Lower leg skin (tissue), 3 donors: ENCODE measurements at regions not wholly inside any gene's neighbourhood (a gene's known extent, or its start where the extent isn't known, plus 50 kb on each side); places are given as distances from the start of the nearest gene placed in this dataset.

Experiments
- POLR2A ChIP-seq, 2 donors: fragments of 450-650 bp; IDR thresholded peaks; one replicate each; pipeline ENCODE4 v1.6.1; 2016 to 2017; ENCODE audit warnings: antibody characterized with exemption in 2 of 2, mild to moderate bottlenecking in 1 of 2, moderate library complexity in 1 of 2
- TF ChIP-seq, protein P1 (sequence below), 3 donors: fragments of 450-650 bp; IDR thresholded peaks; one replicate each; pipeline ENCODE4 v1.5.1; 2016; ENCODE audit warnings: antibody characterized with exemption in 3 of 3, mild to moderate bottlenecking in 3 of 3, moderate library complexity in 2 of 3

DNA sequence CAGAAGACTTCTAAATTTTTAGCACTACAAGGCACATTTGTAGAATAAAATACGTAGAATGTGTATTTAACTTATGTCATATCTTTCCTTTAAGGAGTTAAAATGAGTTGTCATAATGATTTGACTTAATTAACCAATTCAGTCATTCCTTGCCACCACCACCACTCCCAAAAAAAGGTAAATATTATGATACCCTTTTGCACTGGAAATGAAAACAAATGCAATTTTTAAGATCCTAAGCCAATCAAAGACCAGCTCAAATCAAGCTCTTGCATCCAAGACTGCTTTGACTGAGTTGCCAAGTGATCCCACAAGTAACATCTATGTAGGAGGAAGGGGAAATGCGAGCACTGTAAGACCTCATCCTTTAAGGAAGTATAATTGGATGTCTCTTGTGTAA, 426.6 kb upstream of the ATP11B start:
- TF ChIP-seq, protein P1, sequence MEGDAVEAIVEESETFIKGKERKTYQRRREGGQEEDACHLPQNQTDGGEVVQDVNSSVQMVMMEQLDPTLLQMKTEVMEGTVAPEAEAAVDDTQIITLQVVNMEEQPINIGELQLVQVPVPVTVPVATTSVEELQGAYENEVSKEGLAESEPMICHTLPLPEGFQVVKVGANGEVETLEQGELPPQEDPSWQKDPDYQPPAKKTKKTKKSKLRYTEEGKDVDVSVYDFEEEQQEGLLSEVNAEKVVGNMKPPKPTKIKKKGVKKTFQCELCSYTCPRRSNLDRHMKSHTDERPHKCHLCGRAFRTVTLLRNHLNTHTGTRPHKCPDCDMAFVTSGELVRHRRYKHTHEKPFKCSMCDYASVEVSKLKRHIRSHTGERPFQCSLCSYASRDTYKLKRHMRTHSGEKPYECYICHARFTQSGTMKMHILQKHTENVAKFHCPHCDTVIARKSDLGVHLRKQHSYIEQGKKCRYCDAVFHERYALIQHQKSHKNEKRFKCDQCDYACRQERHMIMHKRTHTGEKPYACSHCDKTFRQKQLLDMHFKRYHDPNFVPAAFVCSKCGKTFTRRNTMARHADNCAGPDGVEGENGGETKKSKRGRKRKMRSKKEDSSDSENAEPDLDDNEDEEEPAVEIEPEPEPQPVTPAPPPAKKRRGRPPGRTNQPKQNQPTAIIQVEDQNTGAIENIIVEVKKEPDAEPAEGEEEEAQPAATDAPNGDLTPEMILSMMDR (IDR thresholded peaks at IDR 0.05), result no peak
- TF ChIP-seq POLR2A (IDR thresholded peaks at IDR 0.05), result no peak
